Mammary epithelial cell (primary cell): ENCODE measurements at regions not wholly inside any gene's neighbourhood (a gene's known extent, or its start where the extent isn't known, plus 50 kb on each side); places are given as distances from the start of the nearest gene placed in this dataset.

Source experiments
- CTCF ChIP-seq, 2 donors: IDR thresholded peaks in 1 of 2; conservative IDR thresholded peaks in 1 of 2; 2 replicates each; pipeline ENCODE4 v1.5.1; 2011 to 2012; ENCODE audit warnings: inconsistent platforms in 2 of 2, low read length in 2 of 2, mild to moderate bottlenecking in 2 of 2, control low read depth in 1 of 2, low read depth in 1 of 2; ENCODE audit not compliant: insufficient read depth in 1 of 2; ENCODE audit errors: extremely low read depth in 1 of 2
- EZH2 ChIP-seq: IDR thresholded peaks from 2 replicates; pipeline ENCODE4 v1.6.1; 2012; ENCODE audit warnings: low read length, inconsistent platforms, borderline replicate concordance

GRCh38 chr9:124187311-124187710 lies 70.4 kb upstream of the NEK6 start:
- TF ChIP-seq CTCF (conservative IDR thresholded peaks at IDR 0.05 in 1 of 2, IDR thresholded peaks at IDR 0.05 in 1 of 2; ENCODE audit: extremely low read depth in 1 of 2, insufficient read depth in 1 of 2, low read depth in 1 of 2, low read length in 2 of 2): no peak
- TF ChIP-seq EZH2: no peak
